Right lobe of liver (tissue), 4 donors: ENCODE measurements at regions not wholly inside any gene's neighbourhood (a gene's known extent, or its start where the extent isn't known, plus 50 kb on each side); places are given as distances from the start of the nearest gene placed in this dataset.

Experiments used
- CTCF ChIP-seq, 4 donors: fragments of 200-600 bp in 3 of 4; fragments of 450-650 bp in 1 of 4; IDR thresholded peaks; one replicate each; pipeline versions ENCODE4 v1.5.1 to v1.8.0; 2016 to 2022; ENCODE audit warnings: antibody characterized with exemption in 4 of 4, mild to moderate bottlenecking in 2 of 4
- POLR2A ChIP-seq: fragments of 450-650 bp; IDR thresholded peaks from one replicate; pipeline ENCODE4 v1.6.1; 2017; ENCODE audit warnings: antibody characterized with exemption, mild to moderate bottlenecking
- donor health status: DM: no; HTN: no; CAD: no.
- donor health status: DM: no; HTN: no; CAD: no.
- donor health status: DM: no; HTN: yes; CAD: no.

- TF ChIP-seq POLR2A (no peak), CTCF (IDR thresholded peaks at IDR 0.05) (no peak)
Measured at GRCh38 chr7:20026762-20027161, 190.4 kb downstream of the MACC1 start.
